ENCODE measurements at regions not wholly inside any gene's neighbourhood (a gene's known extent, or its start where the extent isn't known, plus 50 kb on each side); places are given as distances from the start of the nearest gene placed in this dataset.

DNA sequence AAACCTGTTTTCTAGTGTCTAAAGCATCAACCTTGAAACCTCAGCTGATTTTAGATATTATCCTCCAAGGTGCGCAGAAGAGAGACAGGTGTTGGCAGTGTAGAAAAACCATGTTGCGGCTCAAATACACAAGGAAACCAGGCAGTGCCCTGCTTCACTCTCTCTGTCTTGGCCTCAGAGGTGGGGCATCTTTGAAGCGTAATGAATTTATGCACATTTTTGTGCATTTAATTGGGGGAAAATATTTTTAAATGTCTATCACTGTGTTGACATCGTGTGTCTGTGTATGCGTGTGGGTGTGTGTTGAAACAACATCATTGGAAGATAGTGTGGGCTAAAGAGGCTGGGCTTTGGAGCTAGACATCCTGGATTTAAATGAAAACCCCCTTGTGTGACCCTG lies 334.0 kb upstream of the CHD6 start:
- TF ChIP-seq CEBPB (IDR thresholded peaks at IDR 0.05): no peak
- TF ChIP-seq TAF1 (IDR thresholded peaks at IDR 0.05; ENCODE audit: low read depth): no peak
- no peak for TF ChIP-seq YY1 (IDR thresholded peaks at IDR 0.05; ENCODE audit: low read depth)
- TF ChIP-seq CREB1 (IDR thresholded peaks at IDR 0.05; ENCODE audit: low read depth): no peak
- TF ChIP-seq, protein P1, sequence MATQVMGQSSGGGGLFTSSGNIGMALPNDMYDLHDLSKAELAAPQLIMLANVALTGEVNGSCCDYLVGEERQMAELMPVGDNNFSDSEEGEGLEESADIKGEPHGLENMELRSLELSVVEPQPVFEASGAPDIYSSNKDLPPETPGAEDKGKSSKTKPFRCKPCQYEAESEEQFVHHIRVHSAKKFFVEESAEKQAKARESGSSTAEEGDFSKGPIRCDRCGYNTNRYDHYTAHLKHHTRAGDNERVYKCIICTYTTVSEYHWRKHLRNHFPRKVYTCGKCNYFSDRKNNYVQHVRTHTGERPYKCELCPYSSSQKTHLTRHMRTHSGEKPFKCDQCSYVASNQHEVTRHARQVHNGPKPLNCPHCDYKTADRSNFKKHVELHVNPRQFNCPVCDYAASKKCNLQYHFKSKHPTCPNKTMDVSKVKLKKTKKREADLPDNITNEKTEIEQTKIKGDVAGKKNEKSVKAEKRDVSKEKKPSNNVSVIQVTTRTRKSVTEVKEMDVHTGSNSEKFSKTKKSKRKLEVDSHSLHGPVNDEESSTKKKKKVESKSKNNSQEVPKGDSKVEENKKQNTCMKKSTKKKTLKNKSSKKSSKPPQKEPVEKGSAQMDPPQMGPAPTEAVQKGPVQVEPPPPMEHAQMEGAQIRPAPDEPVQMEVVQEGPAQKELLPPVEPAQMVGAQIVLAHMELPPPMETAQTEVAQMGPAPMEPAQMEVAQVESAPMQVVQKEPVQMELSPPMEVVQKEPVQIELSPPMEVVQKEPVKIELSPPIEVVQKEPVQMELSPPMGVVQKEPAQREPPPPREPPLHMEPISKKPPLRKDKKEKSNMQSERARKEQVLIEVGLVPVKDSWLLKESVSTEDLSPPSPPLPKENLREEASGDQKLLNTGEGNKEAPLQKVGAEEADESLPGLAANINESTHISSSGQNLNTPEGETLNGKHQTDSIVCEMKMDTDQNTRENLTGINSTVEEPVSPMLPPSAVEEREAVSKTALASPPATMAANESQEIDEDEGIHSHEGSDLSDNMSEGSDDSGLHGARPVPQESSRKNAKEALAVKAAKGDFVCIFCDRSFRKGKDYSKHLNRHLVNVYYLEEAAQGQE (IDR thresholded peaks at IDR 0.05; ENCODE audit: low read depth): no peak

DNA sequence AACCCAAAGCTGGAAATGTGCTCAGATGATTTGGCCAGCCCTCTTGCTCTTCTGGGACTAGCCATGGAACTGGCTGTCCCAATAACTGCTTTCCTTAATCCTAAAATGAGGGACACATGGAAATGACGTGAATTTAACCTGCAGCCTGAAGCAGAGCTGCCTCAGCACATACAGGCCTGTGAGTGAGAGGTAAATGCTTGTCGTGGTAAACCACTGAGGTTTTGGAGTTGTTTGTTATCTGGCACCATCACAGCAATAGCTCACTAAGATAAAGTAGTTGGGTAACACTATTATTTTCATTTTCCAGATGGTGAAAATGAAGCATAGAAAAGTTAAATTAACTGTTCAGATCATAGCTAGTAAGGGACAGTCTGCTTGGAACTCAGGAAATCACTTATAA lies 333.4 kb upstream of the CHD6 start:
- TF ChIP-seq, protein P2, sequence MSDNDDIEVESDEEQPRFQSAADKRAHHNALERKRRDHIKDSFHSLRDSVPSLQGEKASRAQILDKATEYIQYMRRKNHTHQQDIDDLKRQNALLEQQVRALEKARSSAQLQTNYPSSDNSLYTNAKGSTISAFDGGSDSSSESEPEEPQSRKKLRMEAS (IDR thresholded peaks at IDR 0.05): no peak
- no peak for TF ChIP-seq CREB1 (IDR thresholded peaks at IDR 0.05; ENCODE audit: low read depth)
- no peak for TF ChIP-seq EP300 (IDR thresholded peaks at IDR 0.05; ENCODE audit: borderline replicate concordance)
- TF ChIP-seq RAD21 (IDR thresholded peaks at IDR 0.05; ENCODE audit: low read depth): no peak
- no peak for TF ChIP-seq NFIC (IDR thresholded peaks at IDR 0.05)
- TF ChIP-seq, protein P1 (IDR thresholded peaks at IDR 0.05; ENCODE audit: low read depth): no peak
- TF ChIP-seq YY1 (IDR thresholded peaks at IDR 0.05; ENCODE audit: low read depth): no peak
- TF ChIP-seq, protein P3, sequence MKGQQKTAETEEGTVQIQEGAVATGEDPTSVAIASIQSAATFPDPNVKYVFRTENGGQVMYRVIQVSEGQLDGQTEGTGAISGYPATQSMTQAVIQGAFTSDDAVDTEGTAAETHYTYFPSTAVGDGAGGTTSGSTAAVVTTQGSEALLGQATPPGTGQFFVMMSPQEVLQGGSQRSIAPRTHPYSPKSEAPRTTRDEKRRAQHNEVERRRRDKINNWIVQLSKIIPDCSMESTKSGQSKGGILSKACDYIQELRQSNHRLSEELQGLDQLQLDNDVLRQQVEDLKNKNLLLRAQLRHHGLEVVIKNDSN (IDR thresholded peaks at IDR 0.05): no peak

DNA sequence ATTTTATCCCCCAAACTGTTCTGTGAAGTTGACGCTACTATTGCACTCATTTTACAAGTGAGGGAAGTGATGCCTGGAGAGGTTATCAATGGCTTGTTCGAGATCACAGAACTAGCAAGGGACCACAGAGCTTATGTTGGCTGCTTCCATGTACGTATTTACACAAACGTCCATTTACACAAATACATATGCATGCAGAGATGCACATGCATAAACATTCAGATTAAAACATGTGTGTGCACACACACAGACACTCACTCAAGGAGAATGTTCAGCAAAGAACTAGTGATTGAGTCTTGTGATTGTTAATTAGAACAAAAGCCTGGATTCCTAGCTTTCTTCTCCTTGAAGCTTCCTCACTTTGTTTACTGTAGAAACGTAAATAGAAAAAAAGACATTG lies 321.5 kb upstream of the CHD6 start:
- TF ChIP-seq, protein P1 (IDR thresholded peaks at IDR 0.05; ENCODE audit: low read depth): no peak
- TF ChIP-seq, protein P3 (IDR thresholded peaks at IDR 0.05): no peak
- no peak for TF ChIP-seq TAF1 (IDR thresholded peaks at IDR 0.05; ENCODE audit: low read depth)
- TF ChIP-seq TCF12 (IDR thresholded peaks at IDR 0.05; ENCODE audit: low read depth): no peak
- no peak for TF ChIP-seq YY1 (IDR thresholded peaks at IDR 0.05; ENCODE audit: low read depth)
- TF ChIP-seq EP300 (IDR thresholded peaks at IDR 0.05; ENCODE audit: borderline replicate concordance): no peak
- TF ChIP-seq EGR1 (IDR thresholded peaks at IDR 0.05): no peak
- TF ChIP-seq RAD21 (IDR thresholded peaks at IDR 0.05; ENCODE audit: low read depth): no peak
- no peak for TF ChIP-seq CREB1 (IDR thresholded peaks at IDR 0.05; ENCODE audit: low read depth)
- TF ChIP-seq NFIC (IDR thresholded peaks at IDR 0.05): no peak
- TF ChIP-seq, protein P2 (IDR thresholded peaks at IDR 0.05): no peak
- no peak for TF ChIP-seq FOXM1 (IDR thresholded peaks at IDR 0.05; ENCODE audit: borderline replicate concordance, low read depth)
- no peak for TF ChIP-seq ZBTB7A (IDR thresholded peaks at IDR 0.05; ENCODE audit: low read depth)
- TF ChIP-seq TEAD4 (IDR thresholded peaks at IDR 0.05): no peak
- no peak for TF ChIP-seq CEBPB (IDR thresholded peaks at IDR 0.05)

DNA sequence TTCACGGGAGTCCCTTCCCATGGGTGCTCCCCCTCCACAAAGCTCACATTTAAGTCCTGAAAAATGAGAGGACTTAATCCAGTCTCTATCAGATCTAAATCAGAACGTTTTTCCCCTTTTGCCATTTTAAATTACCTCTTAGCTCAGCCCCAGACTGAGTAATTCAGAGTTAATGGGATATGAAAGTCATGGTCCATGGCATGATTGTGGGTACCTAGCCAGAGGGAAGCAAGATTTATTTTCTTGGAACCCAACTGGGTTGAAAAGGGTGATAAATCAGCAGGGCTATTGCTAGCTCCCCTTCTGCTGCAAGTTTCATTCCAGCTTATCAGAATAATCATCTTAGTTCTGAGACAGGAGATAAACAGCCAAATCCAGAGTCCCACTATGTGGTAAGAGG lies 320.2 kb upstream of the CHD6 start:
- TF ChIP-seq EP300 (IDR thresholded peaks at IDR 0.05; ENCODE audit: borderline replicate concordance) (no peak), RAD21 (IDR thresholded peaks at IDR 0.05; ENCODE audit: low read depth) (no peak), CEBPB (IDR thresholded peaks at IDR 0.05) (no peak), TEAD4 (IDR thresholded peaks at IDR 0.05) (no peak), FOXM1 (IDR thresholded peaks at IDR 0.05; ENCODE audit: borderline replicate concordance, low read depth) (no peak), ZBTB7A (IDR thresholded peaks at IDR 0.05; ENCODE audit: low read depth) (no peak), NFIC (IDR thresholded peaks at IDR 0.05) (no peak), TAF1 (IDR thresholded peaks at IDR 0.05; ENCODE audit: low read depth) (no peak)
- TF ChIP-seq, protein P1 (IDR thresholded peaks at IDR 0.05; ENCODE audit: low read depth): no peak
